ENCODE measurements at regions not wholly inside any gene's neighbourhood (a gene's known extent, or its start where the extent isn't known, plus 50 kb on each side); places are given as distances from the start of the nearest gene placed in this dataset.

- TF ChIP-seq MAX (IDR thresholded peaks at IDR 0.05) (no peak), NFIC (IDR thresholded peaks at IDR 0.05) (no peak), FOXM1 (IDR thresholded peaks at IDR 0.05; ENCODE audit: borderline replicate concordance, low read depth) (no peak), YY1 (IDR thresholded peaks at IDR 0.05; ENCODE audit: low read depth) (no peak), RAD21 (IDR thresholded peaks at IDR 0.05; ENCODE audit: low read depth) (no peak), CREB1 (IDR thresholded peaks at IDR 0.05; ENCODE audit: low read depth) (no peak), ZBTB7A (IDR thresholded peaks at IDR 0.05; ENCODE audit: low read depth) (no peak), TCF12 (IDR thresholded peaks at IDR 0.05; ENCODE audit: low read depth) (no peak), EP300 (IDR thresholded peaks at IDR 0.05; ENCODE audit: borderline replicate concordance) (no peak), USF1 (IDR thresholded peaks at IDR 0.05) (no peak), EGR1 (IDR thresholded peaks at IDR 0.05) (no peak), REST (IDR thresholded peaks at IDR 0.05; ENCODE audit: low read depth) (no peak)
These were observed 545.4 kb upstream of the FZD8 start for GRCh38 chr10:36187380-36188079.

- TF ChIP-seq TAF1 (IDR thresholded peaks at IDR 0.05; ENCODE audit: low read depth) (no peak), YY1 (IDR thresholded peaks at IDR 0.05; ENCODE audit: low read depth) (no peak), NFIC (IDR thresholded peaks at IDR 0.05) (no peak), EP300 (IDR thresholded peaks at IDR 0.05; ENCODE audit: borderline replicate concordance) (no peak), REST (IDR thresholded peaks at IDR 0.05; ENCODE audit: low read depth) (no peak), EGR1 (IDR thresholded peaks at IDR 0.05) (no peak), CEBPB (IDR thresholded peaks at IDR 0.05) (no peak), USF1 (IDR thresholded peaks at IDR 0.05) (no peak), TCF12 (IDR thresholded peaks at IDR 0.05; ENCODE audit: low read depth) (no peak), TEAD4 (IDR thresholded peaks at IDR 0.05) (no peak), FOXM1 (IDR thresholded peaks at IDR 0.05; ENCODE audit: borderline replicate concordance, low read depth) (no peak), CREB1 (IDR thresholded peaks at IDR 0.05; ENCODE audit: low read depth) (no peak)
These were observed 543.0 kb upstream of the FZD8 start for GRCh38 chr10:36185097-36185496.

GRCh38 chr10:36183726-36184125 is 541.6 kb upstream of the FZD8 start:
- TF ChIP-seq RAD21 (IDR thresholded peaks at IDR 0.05; ENCODE audit: low read depth) (no peak), USF1 (IDR thresholded peaks at IDR 0.05) (no peak), REST (IDR thresholded peaks at IDR 0.05; ENCODE audit: low read depth) (no peak), TEAD4 (IDR thresholded peaks at IDR 0.05) (no peak), MAX (IDR thresholded peaks at IDR 0.05) (no peak), EP300 (IDR thresholded peaks at IDR 0.05; ENCODE audit: borderline replicate concordance) (no peak), CREB1 (IDR thresholded peaks at IDR 0.05; ENCODE audit: low read depth) (no peak), TAF1 (IDR thresholded peaks at IDR 0.05; ENCODE audit: low read depth) (no peak), ZBTB7A (IDR thresholded peaks at IDR 0.05; ENCODE audit: low read depth) (no peak), NFIC (IDR thresholded peaks at IDR 0.05) (no peak), EGR1 (IDR thresholded peaks at IDR 0.05) (no peak)

- TF ChIP-seq ZBTB7A (IDR thresholded peaks at IDR 0.05; ENCODE audit: low read depth) = no peak
These were observed 541.0 kb upstream of the FZD8 start for GRCh38 chr10:36183056-36183455.
